ENCODE measurements at regions not wholly inside any gene's neighbourhood (a gene's known extent, or its start where the extent isn't known, plus 50 kb on each side); places are given as distances from the start of the nearest gene placed in this dataset.
A peak's percentile ranks its signal among the peaks of the same experiment; 100 is the strongest.

DNA sequence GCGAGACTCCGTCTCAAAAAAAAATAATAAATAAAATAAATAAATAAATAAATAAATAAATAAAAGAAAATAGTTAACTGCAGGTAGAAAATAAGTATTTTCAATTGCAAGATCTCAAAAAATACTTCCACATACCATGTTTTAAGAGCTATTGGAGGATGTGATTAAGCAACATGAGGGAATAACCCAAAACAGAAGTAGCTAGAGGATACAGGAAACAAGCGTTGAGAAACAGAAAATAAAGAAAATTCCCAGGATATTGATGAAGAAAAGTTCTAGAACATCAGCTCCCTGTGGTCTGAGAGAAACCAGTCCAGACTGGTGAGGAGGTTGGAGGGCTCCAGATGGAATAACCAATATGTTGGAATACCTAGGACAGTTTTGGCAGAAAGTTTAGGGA, 57.3 kb upstream of the RND3 start:
- no peaks in the 10 kb centered on the region for H3K27me3 ChIP-seq (ENCODE audit: insufficient read depth, low read length)
- no peak overlapping the region for H3K4me3 ChIP-seq (ENCODE audit: insufficient read depth, low read length)
- no peak overlapping the region for H2AFZ ChIP-seq (ENCODE audit: low read length)
- H3K79me2 ChIP-seq (ENCODE audit: insufficient read depth, low read length) = no peaks in the 10 kb centered on the region
- DNase-seq (ENCODE audit: insufficient read length, low spot score, missing footprints) = no peak
- H4K20me1 ChIP-seq (ENCODE audit: insufficient read depth, low read length) = no peaks in the 10 kb centered on the region
- TF ChIP-seq, protein P1, sequence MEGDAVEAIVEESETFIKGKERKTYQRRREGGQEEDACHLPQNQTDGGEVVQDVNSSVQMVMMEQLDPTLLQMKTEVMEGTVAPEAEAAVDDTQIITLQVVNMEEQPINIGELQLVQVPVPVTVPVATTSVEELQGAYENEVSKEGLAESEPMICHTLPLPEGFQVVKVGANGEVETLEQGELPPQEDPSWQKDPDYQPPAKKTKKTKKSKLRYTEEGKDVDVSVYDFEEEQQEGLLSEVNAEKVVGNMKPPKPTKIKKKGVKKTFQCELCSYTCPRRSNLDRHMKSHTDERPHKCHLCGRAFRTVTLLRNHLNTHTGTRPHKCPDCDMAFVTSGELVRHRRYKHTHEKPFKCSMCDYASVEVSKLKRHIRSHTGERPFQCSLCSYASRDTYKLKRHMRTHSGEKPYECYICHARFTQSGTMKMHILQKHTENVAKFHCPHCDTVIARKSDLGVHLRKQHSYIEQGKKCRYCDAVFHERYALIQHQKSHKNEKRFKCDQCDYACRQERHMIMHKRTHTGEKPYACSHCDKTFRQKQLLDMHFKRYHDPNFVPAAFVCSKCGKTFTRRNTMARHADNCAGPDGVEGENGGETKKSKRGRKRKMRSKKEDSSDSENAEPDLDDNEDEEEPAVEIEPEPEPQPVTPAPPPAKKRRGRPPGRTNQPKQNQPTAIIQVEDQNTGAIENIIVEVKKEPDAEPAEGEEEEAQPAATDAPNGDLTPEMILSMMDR (IDR thresholded peaks at IDR 0.05; ENCODE audit: extremely low read depth, low read depth, low read length) = no peak
- H3K4me2 ChIP-seq (ENCODE audit: insufficient read depth, low read length) = no peak overlapping the region
- H3K9me3 ChIP-seq (ENCODE audit: low read depth, low read length) = no peaks in the 10 kb centered on the region
- no peak overlapping the region for H3K27ac ChIP-seq (ENCODE audit: low read depth, low read length)
- no peaks in the 10 kb centered on the region for H3K36me3 ChIP-seq (ENCODE audit: insufficient read depth, low read length)
- no peaks in the 10 kb centered on the region for H3K4me1 ChIP-seq (ENCODE audit: insufficient read depth, low read length)

DNA sequence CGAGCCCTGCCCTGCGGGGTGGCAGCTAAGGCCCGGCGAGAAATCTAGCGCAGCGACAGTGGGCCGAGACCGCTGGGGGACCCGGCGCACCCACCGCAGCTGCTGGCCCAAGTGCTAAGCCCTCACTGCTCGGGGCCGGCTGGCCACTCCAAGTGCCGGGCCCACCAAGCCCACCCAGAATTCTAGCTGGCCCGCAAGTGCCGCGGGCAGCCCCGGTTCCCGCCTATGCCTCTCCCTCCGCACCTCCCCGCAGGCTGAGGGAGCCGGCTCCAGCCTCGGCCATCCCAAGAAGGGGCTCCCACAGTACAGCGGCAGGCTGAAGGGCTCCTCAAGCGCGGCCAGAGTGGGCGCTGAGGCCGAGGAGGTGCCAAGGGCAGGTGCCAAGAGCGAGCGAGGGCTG, 55.2 kb upstream of the RND3 start:
- H3K27ac ChIP-seq (ENCODE audit: low read depth, low read length) = no peak overlapping the region
- no peak overlapping the region for H3K4me2 ChIP-seq (ENCODE audit: insufficient read depth, low read length)
- DNase-seq (ENCODE audit: insufficient read length, low spot score, missing footprints) = no peak
- no peaks in the 10 kb centered on the region for H3K36me3 ChIP-seq (ENCODE audit: insufficient read depth, low read length)
- H2AFZ ChIP-seq (ENCODE audit: low read length) = no peak overlapping the region
- H3K9me3 ChIP-seq (ENCODE audit: low read depth, low read length) = no peaks in the 10 kb centered on the region
- no peaks in the 10 kb centered on the region for H3K27me3 ChIP-seq (ENCODE audit: insufficient read depth, low read length)
- TF ChIP-seq, protein P1 (IDR thresholded peaks at IDR 0.05; ENCODE audit: extremely low read depth, low read depth, low read length) = no peak
- H3K4me1 ChIP-seq (ENCODE audit: insufficient read depth, low read length) = peaks cover 9% of the 10 kb centered on the region
- H3K79me2 ChIP-seq (ENCODE audit: insufficient read depth, low read length) = no peaks in the 10 kb centered on the region
- H4K20me1 ChIP-seq (ENCODE audit: insufficient read depth, low read length) = no peaks in the 10 kb centered on the region
- no peak overlapping the region for H3K4me3 ChIP-seq (ENCODE audit: insufficient read depth, low read length)

DNA sequence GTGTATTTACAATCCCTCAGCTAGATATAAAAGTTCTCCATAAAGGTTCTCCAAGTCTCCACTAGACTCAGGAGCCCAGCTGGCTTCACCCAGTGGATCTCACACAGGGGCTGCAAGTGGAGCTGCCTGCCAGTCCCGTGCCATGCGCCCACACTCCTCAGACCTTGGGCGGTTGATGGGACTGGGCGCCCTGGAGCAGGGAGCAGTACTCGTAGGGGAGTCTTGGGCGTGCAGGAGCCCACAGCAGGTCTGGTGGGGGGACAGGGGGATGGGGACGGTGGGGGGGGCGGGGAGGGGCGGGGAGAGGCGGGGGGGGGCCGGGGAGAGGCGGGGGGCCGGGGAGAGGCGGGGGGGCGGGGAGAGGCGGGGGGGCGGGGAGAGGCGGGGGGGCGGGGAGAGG, 54.7 kb upstream of the RND3 start:
- DNase-seq (ENCODE audit: insufficient read length, low spot score, missing footprints) = no peak
- H2AFZ ChIP-seq (ENCODE audit: low read length) = no peak overlapping the region
- no peak overlapping the region for H3K27ac ChIP-seq (ENCODE audit: low read depth, low read length)
- H3K4me1 ChIP-seq (ENCODE audit: insufficient read depth, low read length) = peaks cover 9% of the 10 kb centered on the region
- H3K27me3 ChIP-seq (ENCODE audit: insufficient read depth, low read length) = no peaks in the 10 kb centered on the region
- no peaks in the 10 kb centered on the region for H3K9me3 ChIP-seq (ENCODE audit: low read depth, low read length)
- no peaks in the 10 kb centered on the region for H3K79me2 ChIP-seq (ENCODE audit: insufficient read depth, low read length)
- TF ChIP-seq, protein P1 (IDR thresholded peaks at IDR 0.05; ENCODE audit: extremely low read depth, low read depth, low read length) = no peak
- no peak overlapping the region for H3K4me2 ChIP-seq (ENCODE audit: insufficient read depth, low read length)
- no peaks in the 10 kb centered on the region for H3K36me3 ChIP-seq (ENCODE audit: insufficient read depth, low read length)
- H4K20me1 ChIP-seq (ENCODE audit: insufficient read depth, low read length) = no peaks in the 10 kb centered on the region
- no peak overlapping the region for H3K4me3 ChIP-seq (ENCODE audit: insufficient read depth, low read length)

DNA sequence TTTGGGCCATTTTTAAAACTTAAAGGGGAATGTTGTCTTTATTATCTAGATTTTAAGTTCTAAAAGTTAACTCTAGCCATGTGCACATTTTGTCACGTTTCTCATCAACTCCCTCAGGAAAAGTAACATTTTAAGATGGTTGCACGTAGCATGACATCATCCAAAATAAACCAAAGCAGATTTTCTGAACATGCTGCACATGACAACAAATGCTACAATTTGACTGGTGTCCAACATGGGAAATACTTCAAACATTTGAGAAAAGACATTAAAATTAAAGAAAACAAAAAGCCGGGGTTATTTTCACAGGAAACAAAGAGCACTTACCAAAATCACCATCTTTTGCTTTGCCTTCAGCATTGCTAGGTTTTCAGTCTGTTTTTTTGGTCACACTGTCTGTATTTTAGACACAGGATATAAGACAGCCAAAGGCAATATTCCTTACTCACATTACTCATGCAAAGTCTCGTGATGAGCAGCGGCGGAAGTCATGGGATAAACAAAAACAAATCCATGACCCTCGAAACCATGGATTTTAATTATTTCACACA, 51.3 kb upstream of the RND3 start:
- peak overlapping the region; percentile 75 for H3K27ac ChIP-seq (ENCODE audit: low read depth, low read length)
- no peaks in the 10 kb centered on the region for H4K20me1 ChIP-seq (ENCODE audit: insufficient read depth, low read length)
- no peaks in the 10 kb centered on the region for H3K9me3 ChIP-seq (ENCODE audit: low read depth, low read length)
- H3K27me3 ChIP-seq (ENCODE audit: insufficient read depth, low read length) = no peaks in the 10 kb centered on the region
- peaks cover 9% of the 10 kb centered on the region for H3K4me1 ChIP-seq (ENCODE audit: insufficient read depth, low read length)
- H3K4me2 ChIP-seq (ENCODE audit: insufficient read depth, low read length) = peak overlapping the region; percentile 66
- TF ChIP-seq, protein P1 (IDR thresholded peaks at IDR 0.05; ENCODE audit: extremely low read depth, low read depth, low read length) = no peak
- H3K4me3 ChIP-seq (ENCODE audit: insufficient read depth, low read length) = peak overlapping the region; percentile 10
- no peaks in the 10 kb centered on the region for H3K79me2 ChIP-seq (ENCODE audit: insufficient read depth, low read length)
- peak overlapping the region; percentile 80 for H2AFZ ChIP-seq (ENCODE audit: low read length)
- DNase-seq (ENCODE audit: insufficient read length, low spot score, missing footprints) = peak; percentile 84
- no peaks in the 10 kb centered on the region for H3K36me3 ChIP-seq (ENCODE audit: insufficient read depth, low read length)

Measured in osteoblast (primary cell).